GM21529 (cell line): ENCODE measurements at regions not wholly inside any gene's neighbourhood (a gene's known extent, or its start where the extent isn't known, plus 50 kb on each side); places are given as distances from the start of the nearest gene placed in this dataset.
"Not testable (repeated sequence)": the region's sequence is repeated elsewhere in the genome, so short reads cannot be mapped to it uniquely, and the experiment has no call there.

ENCODE experiments used
- ATAC-seq: cut with Tn5 transposase; IDR thresholded peaks from one replicate; pipeline ENCODE4 v1.9.1; 2021; ENCODE audit not compliant: unreplicated experiment

DNA sequence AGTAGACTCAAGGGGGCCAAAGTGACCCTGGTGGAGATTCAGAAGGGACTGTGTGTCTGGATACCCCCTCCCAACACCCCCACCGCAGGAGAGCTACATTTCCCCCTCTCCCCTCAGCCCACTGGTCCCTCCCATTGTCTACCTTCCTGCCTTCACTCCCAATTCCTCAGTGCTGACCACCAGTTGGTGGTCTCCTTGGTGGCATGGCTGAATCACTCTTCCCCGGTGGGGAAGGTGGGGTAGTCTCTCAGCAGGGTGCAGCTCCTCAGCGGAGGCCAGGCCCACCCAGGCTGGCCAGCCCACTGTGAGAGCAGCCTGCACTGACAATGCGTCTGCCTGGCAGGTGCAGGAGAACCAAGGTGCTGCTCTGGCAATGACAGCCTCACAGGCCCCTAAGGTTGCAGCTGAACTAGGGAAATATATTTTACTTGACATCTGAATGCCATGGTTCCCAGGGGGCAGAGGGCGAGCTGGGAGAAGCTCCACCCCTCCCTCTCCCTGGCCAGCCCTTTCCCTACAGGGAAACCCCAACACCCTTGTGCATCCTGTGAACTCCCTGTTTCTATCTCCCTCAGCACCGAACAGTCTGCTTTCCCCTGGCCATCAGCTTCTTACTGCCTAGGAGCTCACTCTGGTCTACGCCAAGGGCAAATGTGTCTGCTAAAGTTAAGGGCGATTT lies 62.6 kb upstream of the PAX8 start:
- ATAC-seq = no peak

DNA sequence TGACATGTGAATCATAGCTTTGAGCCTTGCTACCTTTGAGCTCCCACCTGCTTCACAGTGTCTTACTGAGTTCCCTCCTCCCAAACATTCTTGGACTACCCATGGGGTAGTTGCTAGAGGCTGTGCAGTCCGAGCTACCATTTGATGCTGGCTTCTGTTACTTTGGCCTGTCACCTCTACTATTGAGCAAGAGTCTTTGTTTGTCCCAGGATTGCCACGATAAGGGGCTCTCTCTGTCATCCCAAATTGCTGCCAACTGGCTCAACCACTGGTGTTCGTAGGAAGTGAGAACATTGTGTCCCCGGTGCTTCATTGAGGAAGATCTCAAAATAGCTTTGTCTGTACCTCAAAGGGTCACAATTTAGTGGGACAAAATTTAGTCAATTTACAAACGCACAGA lies 59.1 kb upstream of the PAX8 start:
- ATAC-seq = no peak

DNA sequence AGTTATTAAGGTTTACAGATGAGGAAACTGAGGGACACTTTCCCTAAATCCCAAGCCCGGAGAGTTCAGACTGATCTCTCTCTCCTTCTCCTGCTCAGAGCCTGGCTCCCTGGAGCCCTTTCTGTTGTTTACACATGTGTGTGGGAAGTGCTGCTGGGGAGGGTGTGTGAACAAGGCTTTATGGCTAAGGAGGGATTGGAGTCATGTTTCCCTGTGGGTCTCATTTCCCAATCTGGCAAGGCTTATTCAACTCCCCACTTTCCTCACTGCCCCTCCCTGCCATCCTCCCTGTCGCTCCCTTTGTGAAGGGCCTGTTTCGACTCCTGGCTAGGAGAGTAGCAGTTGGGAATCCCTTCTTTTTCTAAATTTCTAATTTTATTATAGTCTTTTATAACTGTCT lies 57.3 kb upstream of the PAX8 start:
- ATAC-seq = not testable (repeated sequence)

DNA sequence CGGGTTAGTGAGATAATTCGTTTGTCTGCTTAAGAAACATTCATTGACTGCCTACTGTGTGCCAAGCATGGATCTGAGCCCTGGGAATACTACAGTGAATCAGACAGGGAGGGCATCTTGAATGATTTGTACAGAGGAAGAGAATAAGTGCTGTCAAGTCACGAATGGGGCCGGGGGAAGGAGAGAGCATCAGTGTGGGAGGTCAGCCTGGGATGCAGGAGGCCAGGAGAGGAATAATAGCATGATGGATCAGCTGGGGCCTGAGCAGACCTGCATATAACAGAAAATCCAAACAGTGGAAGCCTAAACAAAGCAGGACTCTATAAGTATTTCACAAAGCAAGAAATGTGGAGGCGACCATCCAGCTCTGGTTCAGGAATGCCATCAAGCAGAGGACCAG lies 55.4 kb upstream of the PAX8 start:
- ATAC-seq = no peak

DNA sequence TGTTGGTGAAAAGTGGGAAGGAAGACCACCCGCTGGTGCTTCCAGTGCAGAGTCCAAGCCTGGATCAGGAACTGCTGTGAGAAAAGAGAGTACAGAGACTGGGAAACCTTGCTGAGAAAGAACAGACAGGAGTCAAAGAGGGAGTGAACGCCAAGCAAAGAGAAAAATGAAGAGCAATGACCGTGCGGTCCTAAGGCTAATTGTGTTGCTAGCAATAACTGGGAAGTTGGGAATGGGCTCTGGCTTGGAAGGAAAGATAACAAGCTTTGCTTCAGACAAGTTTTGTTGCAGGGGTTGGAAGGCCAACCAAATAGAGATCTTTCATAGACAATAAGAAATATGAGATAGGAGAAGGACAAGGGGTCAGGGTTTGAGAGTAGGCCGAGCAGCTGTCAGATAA lies 55.0 kb upstream of the PAX8 start:
- ATAC-seq = not testable (repeated sequence)

DNA sequence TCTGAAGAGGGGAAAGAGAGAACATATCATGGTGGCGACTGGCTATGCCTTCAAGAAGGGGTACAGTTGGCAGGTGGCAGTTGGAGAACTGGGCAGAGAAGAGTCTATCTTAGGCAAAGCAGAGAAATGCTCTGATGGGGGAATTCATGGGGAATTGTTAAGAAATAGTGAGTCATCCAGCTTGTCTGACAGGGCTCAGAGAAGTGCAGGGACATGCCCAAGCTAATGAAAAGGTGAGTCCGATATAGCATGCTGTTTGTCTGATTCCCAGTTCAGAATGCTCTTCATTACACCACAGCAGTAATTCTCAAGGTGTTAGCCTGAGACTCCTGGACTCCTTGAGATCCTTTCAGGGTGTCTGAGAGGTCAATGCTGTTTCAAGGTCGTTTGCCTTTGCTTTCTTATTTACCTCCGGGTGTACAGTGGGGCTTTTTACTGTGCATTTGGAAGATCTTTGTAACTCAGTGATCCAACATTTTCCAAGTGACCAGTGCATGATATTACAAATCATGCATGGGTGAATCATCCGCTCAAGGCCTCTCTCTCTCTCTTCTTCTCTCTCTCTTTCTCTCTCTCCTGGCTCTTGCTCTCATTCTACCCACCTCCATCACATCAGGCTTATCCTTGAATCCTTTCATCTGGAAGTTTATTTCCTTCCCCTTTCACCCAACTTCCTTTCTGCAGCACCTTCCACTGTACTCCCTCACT lies 51.5 kb upstream of the PAX8 start:
- ATAC-seq = not testable (repeated sequence)

GRCh38 chr2:113328973-113329372 lies 50.3 kb upstream of the PAX8 start:
- ATAC-seq = not testable (repeated sequence)

- not testable (repeated sequence) for ATAC-seq
Observed at GRCh38 chr2:113328572-113328971, 49.9 kb upstream of the PAX8 start.
